ENCODE measurements at regions not wholly inside any gene's neighbourhood (a gene's known extent, or its start where the extent isn't known, plus 50 kb on each side); places are given as distances from the start of the nearest gene placed in this dataset.

DNA sequence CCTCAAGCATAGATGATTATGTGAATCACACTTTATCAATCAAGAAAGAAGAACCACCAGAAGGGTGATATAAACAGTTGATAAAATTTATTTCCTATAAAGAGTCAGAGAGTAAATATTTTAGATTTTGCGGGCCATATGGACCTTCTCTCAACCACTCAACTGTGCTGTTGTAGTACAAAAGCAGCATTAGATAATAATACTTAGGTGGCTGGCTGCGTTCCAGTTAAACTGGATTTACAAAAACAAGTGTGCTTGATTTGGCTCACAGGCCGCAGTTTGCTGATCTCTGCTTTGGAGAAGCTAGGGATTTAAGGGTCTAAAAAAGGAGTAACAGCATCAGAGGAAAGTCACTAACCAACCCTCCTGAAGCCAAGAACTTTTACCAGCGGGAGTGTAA, 1406.0 kb downstream of the KCNT2 start:
- TF ChIP-seq, protein P1, sequence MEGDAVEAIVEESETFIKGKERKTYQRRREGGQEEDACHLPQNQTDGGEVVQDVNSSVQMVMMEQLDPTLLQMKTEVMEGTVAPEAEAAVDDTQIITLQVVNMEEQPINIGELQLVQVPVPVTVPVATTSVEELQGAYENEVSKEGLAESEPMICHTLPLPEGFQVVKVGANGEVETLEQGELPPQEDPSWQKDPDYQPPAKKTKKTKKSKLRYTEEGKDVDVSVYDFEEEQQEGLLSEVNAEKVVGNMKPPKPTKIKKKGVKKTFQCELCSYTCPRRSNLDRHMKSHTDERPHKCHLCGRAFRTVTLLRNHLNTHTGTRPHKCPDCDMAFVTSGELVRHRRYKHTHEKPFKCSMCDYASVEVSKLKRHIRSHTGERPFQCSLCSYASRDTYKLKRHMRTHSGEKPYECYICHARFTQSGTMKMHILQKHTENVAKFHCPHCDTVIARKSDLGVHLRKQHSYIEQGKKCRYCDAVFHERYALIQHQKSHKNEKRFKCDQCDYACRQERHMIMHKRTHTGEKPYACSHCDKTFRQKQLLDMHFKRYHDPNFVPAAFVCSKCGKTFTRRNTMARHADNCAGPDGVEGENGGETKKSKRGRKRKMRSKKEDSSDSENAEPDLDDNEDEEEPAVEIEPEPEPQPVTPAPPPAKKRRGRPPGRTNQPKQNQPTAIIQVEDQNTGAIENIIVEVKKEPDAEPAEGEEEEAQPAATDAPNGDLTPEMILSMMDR (conservative IDR thresholded peaks at IDR 0.05; ENCODE audit: low read length) = no peak
- H3K4me3 ChIP-seq (ENCODE audit: low read length) = no peak overlapping the region
- no peak for DNase-seq (ENCODE audit: low read depth)

DNA sequence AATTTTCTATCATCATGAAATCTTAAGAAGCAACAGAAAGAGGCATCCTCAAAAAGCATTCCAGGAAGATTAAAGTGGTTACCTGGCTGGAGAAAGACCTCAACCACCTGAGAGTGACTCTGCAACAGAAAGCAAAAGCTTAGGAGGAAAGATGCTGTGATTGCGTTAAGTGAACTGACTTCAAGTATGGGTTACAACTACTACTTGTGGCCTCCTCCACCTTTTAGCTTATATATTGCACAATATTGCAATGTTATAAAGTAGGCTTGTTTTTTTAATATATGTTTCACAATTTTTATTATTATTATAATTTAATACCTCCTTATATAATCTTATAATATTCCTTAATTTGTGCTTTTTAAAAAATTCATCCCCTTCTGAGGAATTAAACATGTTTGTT, 1407.5 kb downstream of the KCNT2 start:
- TF ChIP-seq, protein P1 (conservative IDR thresholded peaks at IDR 0.05; ENCODE audit: low read length) = no peak
- H3K4me3 ChIP-seq (ENCODE audit: low read length) = no peak overlapping the region
- DNase-seq (ENCODE audit: low read depth) = no peak

DNA sequence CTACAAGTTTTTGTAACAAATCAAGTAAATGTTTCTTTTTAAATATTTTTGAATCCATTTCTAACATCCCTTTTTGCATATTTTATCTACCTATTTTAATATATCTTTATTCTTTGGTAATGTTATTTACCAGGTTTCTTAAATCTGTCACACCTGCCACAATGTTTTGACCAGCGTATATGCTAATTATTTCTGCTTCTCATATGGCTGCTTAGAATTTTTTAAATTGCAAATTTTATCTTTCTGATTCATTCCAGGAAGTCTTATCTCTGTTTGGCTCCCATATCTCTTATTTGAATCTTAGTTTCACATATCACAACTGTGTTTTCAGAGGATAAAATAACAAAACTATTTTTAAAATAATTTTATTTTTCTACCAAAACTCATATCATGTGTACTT, 1411.1 kb downstream of the KCNT2 start:
- no peak for DNase-seq (ENCODE audit: low read depth)
- TF ChIP-seq, protein P1 (conservative IDR thresholded peaks at IDR 0.05; ENCODE audit: low read length) = no peak
- H3K4me3 ChIP-seq (ENCODE audit: low read length) = no peak overlapping the region

DNA sequence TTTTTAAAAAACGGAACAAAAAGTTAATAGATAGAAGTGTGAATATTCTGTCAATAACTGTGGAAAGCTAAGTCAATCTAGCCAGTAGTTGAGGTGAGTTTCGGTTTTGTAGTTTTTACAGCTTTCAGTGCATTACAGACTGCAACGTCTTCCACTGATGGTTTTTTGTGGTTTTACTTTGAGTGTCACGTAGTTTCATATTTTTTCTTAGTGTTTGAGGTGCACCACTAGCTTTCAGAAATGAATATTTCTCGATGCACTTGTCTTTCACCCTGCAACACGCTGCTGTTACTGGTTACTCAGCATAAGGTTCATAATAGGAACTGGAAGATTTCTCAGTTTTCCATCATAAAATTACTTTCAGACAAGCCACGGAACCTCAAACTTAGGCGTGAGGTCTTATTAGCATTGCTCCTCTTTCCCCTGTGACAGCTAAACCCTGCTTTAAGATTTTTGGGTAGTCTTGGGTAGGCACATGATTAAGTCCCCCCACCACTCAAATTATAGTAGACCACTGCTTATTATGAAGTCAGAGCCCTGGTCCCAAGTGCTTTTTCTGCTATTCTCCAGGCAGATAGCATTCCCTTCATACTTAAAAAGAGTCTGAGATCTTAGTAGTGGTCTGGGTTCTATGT, 1412.7 kb downstream of the KCNT2 start:
- DNase-seq (ENCODE audit: low read depth) = no peak
- TF ChIP-seq, protein P1 (conservative IDR thresholded peaks at IDR 0.05; ENCODE audit: low read length) = no peak

DNA sequence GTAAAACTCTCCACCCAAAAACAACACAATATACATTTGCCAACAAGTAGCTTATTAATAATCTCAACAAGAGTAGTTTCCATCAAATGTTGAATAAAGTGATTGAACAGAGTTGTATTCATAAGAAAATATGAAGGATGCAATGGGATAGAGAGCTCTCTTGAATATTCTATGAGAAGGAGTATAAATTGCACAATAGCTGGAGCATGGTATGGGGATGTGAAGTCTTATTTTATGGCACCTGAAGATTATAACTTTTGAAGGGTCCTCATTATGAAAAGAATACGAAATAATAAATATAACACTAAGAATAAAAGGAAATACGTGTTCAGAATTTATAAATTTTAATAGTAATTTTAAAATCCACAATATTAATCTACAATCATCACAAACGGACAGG, 1415.1 kb downstream of the KCNT2 start:
- H3K4me3 ChIP-seq (ENCODE audit: low read length) = no peak overlapping the region
- TF ChIP-seq, protein P1 (conservative IDR thresholded peaks at IDR 0.05; ENCODE audit: low read length) = no peak
- DNase-seq (ENCODE audit: low read depth) = no peak

More for the DNA sequence above, 1412.7 kb downstream of the KCNT2 start:
- no peak overlapping the region for H3K4me3 ChIP-seq (ENCODE audit: low read length)

DNA sequence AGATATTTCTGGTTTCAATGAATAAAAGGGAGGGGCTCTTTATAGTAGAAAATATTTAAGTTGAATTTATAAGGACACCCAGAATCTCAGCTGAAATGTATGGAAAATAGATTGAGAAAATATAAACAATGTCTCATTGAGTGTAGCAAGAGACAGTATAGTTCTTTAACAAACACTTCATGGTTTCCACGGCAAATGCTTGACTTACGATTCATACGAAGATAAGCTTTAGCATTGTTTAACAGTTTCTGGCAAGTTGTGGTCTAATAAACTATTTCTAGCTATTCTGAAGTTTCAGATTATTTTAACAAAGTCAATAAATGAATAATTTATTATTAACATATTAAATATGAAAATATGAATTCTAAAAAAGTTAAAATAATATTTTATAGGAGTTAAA, 1419.4 kb downstream of the KCNT2 start:
- no peak overlapping the region for H3K4me3 ChIP-seq (ENCODE audit: low read length)
- TF ChIP-seq, protein P1 (conservative IDR thresholded peaks at IDR 0.05; ENCODE audit: low read length) = no peak
- DNase-seq (ENCODE audit: low read depth) = no peak

DNA sequence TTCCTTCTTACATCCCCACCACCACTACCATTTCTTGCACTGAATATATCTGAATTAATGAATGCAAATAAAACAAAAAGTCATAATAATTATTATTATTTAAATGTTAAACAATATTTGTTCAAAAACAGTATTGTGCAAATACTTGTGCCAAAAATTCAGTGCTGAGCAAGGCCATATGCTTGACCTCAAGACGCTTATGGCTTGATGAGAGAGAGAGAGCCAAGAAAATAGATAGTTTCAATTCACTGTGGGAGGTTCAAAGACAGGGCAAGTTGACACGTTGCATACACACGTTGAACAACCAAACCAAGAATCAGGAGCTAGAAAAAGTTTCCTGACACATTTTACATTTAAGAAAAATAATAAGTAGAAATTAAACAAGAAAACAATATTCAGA, 1421.7 kb downstream of the KCNT2 start:
- TF ChIP-seq, protein P1 (conservative IDR thresholded peaks at IDR 0.05; ENCODE audit: low read length) = no peak
- DNase-seq (ENCODE audit: low read depth) = no peak
- H3K4me3 ChIP-seq (ENCODE audit: low read length) = no peak overlapping the region
